Putamen (tissue), 1 donor: ENCODE measurements at regions not wholly inside any gene's neighbourhood (a gene's known extent, or its start where the extent isn't known, plus 50 kb on each side); places are given as distances from the start of the nearest gene placed in this dataset.
"Not testable (repeated sequence)": the region's sequence is repeated elsewhere in the genome, so short reads cannot be mapped to it uniquely, and the experiment has no call there.

Experiments
- DNase-seq: peaks from one replicate; pipeline ENCODE4 v3.0.0-alpha.2; 2016; ENCODE audit warnings: low spot score

DNA sequence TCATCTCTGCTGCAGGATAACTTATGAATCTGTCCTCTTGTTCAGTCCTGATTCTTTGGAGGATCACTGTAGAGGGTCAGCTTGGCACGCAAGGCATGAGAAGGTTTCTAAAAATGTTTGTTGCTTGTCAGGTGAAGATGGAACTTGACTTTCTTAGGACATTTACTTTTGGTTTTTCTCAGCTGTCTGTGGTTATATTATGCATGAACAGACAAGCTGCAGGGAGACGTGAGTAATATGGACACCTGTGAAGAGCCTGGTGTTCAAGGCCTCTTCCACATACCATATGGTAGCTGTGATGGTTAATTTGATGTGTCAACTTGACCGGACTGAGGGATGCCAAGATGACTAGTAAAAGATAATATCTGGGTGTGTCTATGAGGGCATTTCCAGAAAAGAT is 270.2 kb upstream of the CPHXL start:
- DNase-seq: no peak

DNA sequence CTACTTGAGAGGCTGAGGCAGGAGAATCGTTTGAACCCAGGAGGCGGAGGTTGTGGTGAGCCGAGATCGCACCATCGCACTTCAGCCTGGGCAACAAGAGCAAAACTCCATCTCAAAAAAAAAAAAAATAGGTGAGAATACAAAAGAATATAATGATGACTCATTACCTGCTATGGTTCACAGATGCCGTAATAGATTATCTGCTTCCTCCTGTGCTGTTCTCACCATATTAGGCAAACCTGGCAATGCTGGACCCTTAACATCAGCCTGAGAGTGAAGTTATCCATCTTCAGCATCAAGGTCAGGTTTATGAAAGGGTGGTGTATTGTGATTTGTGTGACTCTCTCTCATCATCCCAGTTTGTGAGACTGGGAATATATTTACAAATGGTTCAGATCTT is 271.3 kb upstream of the CPHXL start:
- DNase-seq: no peak

DNA sequence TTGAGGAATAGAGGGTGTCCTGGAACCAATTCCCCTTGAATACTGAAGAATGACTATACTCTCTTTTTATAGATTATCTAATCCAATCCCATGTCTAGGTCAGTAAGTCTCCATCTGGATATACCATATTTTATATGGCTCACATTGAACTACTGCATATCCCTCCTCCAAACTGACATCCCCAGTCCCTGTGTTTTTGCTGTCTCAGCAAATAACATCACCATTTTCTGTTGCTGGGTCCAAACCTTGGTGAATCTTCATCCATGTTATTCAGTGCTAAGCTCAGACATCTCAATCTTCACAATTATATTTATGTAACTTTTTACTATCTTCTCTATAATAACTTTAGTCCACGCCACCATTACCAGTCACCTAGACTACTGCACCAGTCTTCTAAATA is 269.6 kb upstream of the CNTNAP4 start:
- no peak for DNase-seq

DNA sequence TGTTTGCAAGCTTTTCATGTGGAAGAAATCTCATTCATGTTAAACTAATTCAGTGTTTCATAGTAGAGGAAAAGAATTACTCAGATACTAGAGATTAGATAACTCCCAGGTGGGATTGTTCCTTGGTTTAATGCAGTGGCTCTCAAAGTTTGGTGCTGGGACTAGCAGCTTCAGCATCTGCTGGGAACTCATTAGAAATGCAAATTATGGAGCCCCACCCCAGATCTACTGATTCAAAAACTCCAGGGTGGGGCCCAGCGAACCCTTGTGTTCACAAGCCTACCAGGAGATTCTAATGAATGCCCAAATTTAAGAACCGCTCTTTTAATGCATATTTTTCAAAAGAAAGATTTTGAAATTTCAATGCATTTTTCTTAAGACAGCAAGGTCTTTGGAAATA is 253.4 kb upstream of the CNTNAP4 start:
- no peak for DNase-seq

DNA sequence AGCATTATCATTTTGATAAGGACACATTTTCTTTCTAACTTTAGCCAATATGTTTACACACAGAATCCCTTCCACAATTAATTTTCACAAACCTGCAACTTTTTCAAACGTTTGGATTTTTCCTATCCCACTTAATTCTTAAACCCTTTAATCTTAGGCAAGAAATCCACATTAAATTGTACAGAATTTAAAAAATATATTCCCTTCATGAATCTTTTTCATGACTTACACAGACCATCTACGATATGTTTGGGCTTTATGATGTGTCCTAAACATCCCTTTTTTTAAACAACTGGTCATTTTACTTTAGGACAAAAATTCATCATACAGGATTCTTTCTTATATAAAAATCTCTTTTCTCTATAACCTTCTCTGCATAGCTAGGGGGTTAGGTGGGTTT is 241.5 kb upstream of the CNTNAP4 start:
- no peak for DNase-seq

DNA sequence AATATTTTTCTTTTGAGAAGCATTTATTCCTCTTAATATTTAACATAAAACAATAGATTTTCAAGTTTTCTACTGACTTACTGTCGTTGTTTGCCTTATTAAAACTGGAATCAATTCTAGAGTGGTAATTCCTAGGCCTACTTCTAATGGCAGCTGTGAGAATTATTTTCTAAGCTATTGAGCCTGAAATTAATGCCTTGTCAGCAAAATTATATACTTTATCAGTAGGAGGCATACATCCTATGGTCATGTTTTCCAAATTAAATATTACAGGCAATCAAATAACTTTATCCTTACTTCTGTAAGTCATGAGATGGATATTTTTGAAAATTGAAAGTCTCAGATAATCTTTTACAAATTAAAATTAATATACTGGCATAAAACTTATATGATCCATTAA is 239.1 kb upstream of the CNTNAP4 start:
- DNase-seq: no peak

DNA sequence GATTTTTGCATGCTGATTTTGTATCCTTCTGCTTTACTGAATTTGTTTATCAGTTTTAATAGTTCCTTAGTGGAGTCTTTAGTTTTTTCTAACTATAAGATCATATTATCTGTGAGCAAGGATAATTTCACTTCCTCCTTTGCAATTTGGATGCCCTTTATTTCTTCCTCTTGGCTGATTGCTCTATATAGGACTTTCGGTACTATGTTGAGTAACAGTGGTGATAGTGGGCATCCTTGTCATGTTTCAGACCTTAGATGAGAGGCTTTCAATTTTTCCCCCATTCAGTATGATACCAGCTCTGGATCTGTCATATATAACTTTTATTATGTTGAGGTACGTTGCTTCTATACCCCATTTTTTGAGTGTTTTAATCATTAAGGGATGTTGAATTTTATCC is 224.5 kb upstream of the CNTNAP4 start:
- no peak for DNase-seq

DNA sequence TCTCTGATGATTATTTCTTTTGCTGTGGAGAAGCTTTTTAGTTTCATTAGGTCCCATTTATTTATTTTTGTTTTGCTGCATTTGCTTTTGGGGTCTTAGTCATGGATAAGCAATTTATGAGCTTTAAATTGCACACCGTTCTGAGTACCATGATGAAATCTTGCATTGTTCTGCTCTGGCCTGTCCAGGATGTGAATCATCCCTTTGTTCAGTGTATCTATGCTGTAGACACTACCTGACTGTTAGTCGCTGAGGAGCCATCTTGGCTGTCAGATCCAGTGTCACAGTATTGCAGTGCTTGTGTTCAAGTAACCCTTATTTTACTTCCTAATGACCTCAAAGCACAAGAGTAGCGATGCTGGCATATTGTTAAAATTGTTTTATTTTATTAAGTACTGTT is 218.0 kb upstream of the CNTNAP4 start:
- DNase-seq: no peak

DNA sequence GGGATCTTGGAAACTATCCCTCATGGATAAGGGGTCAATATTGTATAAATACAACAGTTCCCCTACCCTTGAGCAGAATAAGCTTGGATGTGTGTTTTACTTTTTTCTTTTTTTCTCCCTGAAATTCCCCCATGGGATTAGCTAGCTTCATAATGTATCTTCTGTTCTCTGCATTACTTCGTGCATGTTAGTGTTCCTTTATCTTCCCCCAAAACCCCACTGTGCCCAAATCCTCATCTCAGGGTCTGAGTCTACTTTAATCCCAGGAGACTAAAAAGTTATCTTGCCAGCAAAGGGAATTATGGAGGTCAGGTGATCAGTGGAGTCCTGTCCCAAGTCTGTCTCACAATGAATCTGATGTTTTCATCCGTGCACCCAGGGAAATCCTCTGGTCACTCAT is 217.5 kb upstream of the CNTNAP4 start:
- no peak for DNase-seq

DNA sequence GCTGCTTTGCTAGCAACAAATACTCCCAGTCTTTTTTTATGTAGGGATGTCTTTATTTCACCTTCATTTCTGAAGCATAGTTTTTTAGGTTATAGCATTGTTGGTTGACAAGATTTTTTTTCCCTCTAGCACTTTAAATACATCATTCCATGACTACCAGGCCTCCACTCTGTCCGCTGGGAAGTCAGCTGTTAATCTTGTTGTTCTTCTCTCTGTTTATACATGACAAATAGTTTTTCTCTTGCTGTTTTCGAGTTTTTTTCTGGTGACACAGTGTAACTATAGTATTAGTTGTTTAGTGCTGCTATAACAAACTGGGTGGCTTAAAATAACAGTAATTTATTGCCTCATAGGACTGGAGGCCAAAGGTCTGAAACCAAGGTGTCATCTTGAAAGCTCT is 205.5 kb upstream of the CNTNAP4 start:
- no peak for DNase-seq

DNA sequence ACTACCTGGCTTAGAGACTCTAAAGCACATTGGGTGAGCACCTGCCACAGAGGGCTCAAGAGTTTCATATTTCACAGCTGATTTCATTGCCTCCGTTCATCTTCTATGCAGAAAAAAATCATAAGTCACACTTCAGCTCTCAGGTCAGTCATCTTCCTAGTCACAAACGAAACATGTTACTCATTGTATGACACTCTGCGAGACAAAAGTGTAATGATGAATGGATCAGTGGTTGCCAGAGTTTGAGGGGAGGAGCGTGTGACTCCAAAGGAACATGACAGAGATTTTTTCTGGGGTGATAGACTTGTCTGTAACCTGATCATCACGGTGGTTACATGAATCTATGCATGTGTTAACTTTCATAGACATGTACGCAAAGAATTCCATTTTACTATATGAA is 195.2 kb upstream of the CNTNAP4 start:
- peak; percentile 5 for DNase-seq

DNA sequence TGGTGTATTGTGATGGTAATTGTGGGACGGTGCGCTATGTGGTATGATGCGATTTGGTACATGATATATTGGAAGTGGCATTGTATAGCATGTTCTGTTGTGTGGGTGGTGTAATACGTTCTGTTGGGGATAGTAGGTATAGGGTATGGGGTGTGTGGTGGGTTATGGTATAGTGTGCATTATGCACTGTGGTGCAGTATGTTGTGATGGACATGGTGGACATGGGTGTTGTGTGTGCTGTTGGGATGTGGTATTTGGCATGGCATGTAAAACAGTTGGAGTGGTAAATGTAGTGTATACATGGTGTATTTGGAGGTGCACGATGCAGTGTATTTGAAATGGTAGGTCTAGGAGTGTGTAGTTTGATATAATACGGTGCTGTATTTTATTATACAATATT is 170.6 kb upstream of the CNTNAP4 start:
- no peak for DNase-seq

DNA sequence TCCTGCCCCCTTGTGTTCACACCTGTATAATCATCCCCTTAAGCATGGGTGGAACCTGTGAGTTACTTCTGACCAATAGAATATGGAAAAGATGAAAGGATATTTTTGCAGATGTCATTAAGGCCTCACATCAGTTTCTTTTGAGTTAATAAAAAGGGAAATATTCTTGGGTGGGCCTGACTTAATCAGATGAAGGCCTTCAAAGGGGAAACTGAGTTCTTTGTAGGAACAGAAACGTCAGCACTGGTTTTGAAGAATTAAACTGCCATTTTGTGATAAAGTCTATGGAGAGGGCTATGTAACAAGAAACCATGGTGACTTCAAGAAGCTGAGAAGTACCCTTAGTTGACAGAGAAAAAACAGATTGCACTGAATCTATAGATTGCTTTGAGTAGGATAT is 168.7 kb upstream of the CNTNAP4 start:
- DNase-seq: no peak

DNA sequence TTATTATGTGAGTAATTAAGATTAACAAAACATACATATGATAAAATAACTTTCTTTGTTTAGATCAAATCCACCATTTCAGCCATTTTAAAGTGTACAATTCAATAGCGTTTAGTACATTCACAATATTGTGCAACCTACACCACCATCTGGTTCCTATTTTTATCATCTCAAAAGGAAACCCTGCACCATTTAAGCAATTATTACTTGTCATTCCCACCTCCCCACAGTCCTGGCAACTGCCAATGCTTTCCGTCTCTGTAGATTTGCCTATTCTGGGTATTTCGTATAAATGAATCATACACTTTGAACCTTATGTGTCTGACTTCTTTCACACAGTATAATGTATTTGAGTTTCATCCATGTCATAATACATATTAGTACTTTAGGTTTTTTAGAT is 162.5 kb upstream of the CNTNAP4 start:
- no peak for DNase-seq

DNA sequence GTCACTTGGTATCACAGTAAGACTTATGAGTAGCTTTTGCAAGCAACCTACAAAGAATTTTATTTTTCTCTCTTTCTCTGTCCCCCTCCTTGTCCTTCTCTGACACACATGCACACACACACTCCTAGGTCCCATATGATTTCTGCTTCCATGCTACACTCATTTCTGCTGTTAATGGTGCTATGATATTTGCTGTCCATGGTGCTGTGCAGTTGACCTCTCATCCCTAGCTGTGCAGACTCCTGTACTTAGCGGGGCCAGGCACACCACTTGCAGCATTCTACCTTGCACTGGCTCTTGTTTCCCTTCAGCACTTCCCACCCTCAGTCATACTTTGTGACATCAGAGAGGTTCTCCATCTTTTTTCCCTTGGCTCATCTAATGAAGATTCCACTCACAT is 158.9 kb upstream of the CNTNAP4 start:
- no peak for DNase-seq

DNA sequence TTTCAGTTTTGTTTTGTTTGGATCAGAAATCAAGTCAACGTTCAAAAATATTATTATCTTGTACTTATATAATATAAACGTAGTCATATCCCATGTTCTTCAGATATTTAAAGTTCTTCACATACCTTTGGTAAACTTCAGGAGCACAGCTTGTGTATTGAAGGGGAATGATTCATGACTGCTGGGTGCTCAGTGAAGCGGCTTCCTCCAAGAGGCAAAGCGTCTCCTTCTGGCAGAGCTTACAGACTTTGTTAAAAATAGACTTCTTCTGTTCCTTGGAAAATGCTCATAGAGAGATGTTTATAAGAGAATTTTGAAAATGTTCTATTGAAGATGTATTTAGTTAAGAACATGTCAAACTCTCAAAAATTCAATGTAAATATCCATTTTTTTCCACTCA is 155.6 kb upstream of the CNTNAP4 start:
- DNase-seq: no peak

DNA sequence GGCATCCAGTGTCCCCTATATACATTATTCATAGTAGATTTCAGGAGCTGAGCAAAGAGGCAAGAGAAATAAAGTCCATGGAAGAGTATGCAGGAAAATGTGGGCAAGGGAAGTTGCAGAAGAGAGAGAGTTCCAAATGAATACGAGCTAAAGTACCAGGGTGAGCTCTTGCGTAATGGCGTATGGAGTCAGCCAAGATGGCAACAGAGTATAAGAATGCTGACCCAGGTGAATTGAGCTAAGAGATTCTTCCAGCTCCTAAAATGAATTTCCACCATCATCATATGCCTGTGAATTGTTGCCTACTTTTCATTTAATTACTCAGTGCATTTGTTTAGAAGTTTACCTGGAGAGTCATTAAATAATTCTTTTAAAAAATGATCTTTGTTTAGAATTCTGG is 153.2 kb upstream of the CNTNAP4 start:
- no peak for DNase-seq

DNA sequence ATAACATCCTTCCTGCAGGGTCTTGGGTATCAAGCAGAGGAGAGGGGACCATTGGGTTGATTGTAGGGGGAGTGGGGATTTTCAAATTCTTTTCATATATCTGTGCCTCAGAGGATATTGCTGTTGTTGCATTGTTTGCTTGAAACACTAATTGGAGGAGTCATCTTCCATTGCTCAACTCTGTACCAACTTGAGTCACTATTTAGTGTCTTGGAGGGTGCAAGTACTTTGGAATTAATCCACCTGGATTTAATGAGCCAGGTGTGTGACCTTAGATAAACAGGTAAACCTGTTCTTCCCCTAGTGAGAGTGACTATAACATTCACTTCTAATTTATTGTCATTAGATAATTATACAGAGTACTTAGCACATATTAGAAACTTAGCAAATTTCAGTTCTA is 151.3 kb upstream of the CNTNAP4 start:
- DNase-seq: no peak

DNA sequence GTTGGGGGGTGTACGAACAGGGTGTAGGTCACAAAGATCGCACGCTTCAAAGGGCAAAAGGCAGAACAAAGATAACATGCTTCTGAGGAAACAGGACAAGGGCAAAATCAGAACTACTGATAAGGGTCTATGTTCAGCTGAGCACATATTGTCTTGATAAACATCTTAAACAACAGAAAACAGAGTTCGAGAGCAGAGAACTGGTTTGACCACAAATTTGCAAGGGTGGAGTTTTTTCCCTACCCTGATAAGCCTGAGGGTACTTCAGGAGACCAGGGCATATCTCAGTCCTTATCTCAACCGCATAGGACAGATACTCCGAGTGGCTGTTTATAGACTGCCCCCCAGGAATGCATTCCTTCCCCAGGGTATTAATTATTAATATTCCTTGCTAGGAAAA is 139.1 kb upstream of the CNTNAP4 start:
- not testable (repeated sequence) for DNase-seq

DNA sequence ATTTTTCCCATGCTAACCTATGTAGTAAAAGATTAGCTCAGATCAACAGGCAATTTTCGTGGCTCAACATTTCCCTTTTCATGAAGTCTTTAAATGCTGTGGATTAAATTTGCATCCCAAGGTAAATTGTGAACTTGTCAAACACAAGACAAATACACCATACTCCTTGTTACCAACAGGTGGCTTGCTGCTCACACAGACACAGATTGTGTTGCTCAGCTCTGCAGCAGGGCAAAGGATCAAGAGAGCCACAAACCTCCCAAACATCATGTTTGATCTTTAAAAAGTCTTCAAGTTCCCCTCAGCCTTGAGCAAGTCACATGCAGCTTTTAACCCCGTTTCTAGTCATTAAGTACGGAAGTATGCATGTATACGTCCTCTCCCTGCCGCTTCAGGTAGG is 119.6 kb upstream of the CNTNAP4 start:
- no peak for DNase-seq

DNA sequence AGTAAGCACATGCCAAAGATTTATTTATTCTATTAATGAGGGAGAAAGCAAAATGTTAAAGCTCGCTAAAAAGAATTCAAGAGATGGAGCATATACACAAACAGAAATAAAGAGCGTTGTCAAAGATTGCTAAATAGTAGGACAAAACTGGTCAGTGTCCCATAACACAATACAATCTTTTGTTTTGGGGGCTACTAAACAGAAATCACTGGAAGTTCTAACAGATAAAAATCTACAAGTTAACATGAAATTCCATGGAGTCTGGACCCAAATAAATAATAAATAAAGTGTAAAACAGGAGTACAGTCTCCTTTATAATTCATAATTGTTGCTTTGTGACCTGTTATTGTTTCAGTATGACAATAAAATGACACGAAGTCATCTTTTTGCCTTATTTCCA is 115.2 kb upstream of the CNTNAP4 start:
- peak; percentile 48 for DNase-seq

DNA sequence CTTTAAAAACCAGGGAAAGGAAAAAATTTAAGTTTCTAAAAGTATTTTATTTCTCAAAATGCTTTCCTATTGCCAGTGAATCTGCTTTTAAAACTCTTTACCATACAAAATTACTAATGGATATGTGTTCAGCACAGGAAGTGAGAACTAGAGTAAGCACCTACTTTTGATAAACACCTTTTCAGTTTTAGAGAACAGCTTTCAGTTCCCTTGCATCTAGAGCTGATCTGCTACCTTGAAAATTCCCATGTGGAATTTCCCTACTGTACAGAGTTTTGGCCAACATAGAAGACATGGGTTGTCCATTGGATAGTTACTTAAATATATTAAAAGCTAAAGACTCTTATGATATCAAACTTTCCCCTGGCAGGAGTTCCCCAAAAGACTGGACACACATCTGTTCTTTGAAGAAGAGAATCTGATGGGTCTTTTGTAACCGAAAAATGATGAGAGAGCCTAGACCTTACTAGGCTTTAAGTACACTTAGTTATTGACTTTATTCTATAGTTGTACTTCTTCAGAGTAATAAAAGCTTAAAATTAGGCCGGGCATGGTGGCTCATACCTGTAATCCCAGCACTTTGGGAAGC is 112.1 kb upstream of the CNTNAP4 start:
- DNase-seq: no peak

DNA sequence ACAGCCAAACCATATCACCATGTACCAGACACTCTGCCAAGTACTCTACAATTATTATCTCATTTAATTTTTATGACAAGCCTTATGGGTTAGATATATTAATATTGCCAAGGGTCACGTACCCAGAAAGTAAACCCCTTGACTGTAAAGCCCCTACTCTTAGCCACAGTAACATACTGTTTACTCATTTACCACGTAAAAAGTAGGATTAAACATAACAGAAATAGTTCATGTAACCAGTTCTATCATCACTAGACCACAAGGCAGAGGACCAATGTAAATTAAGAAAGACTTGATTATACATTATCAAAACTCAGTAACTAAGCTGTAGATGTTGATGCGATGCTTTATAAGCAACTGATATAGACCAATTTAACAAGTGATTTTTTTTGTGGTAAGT is 101.5 kb upstream of the CNTNAP4 start:
- DNase-seq: no peak

DNA sequence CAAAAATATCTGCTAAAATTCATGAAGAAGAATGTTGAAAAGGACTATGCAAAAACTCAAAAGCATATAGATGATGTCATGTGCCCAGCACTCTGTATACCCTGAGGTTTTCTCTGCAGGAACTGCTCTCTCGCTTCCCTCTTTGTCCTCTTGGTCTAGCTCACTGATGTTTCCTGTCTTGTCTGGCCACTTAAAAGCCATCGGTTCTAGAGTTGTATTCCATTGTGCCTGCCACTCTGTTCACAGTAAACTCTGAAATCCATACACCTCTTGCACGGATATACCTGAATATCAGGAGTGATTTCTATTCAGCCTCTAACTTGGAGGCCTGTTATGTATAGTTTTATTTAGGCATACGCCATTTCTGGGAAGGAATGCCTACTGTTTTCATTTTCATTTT is 101.0 kb upstream of the CNTNAP4 start:
- no peak for DNase-seq

DNA sequence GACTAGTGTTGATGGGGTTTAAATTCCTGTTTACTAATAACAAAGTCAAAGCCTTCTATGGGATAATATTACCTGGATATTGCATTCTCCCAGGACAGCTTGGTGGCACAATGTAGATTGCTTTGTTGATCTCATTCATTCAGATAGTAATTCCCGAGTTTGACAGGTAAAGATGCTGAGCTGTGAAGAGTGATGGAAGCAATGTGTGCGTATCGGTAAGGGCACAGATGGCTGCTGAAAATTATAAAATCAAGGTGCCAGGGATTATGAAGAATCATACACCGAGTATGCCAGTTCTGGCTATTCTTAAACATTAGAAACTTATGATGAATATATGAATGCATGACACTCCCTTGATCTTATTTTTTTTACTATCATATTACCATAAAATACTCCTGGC is 100.6 kb upstream of the CNTNAP4 start:
- DNase-seq: no peak
